K562 (cell line): ENCODE measurements at regions not wholly inside any gene's neighbourhood (a gene's known extent, or its start where the extent isn't known, plus 50 kb on each side); places are given as distances from the start of the nearest gene placed in this dataset.

Experiments
- ATAC-seq: fragments of 200-7000 bp; cut with Tn5 transposase; 3 replicates; pipeline ENCODE4 v1.9.1; 2020; ENCODE audit warnings: moderate library complexity
- BruUV-seq: library from RNA; stranded (reverse); fragments of 400-500 nt; replicated peaks from 2 replicates; lab custom pipeline; 2021; lab: Mats Ljungman, UMichigan
- CTCF ChIA-PET: fragments of 300-600 bp; formaldehyde crosslinking; extraction: SDS; loops from one replicate; lab custom pipeline; 2021; ENCODE audit warnings: low intra/inter-chr PET ratio; lab: Yijun Ruan, JAX
- POLR2A ChIA-PET: fragments of 300-600, 350-650 bp; sonication (Branson Sonifier 250); formaldehyde crosslinking; extraction: SDS; loops from one replicate; lab custom pipeline; 2021; ENCODE audit warnings: antibody characterized with exemption, inconsistent platforms; lab: Yijun Ruan, JAX
- DNase-seq, 4 experiments: peaks; one replicate each; pipeline versions ENCODE4 v3.0.0 to v3.0.0-alpha.2; 2011 to 2018; ENCODE audit warnings: low spot score in 3 of 4, mixed read lengths in 3 of 4; ENCODE audit errors: extremely low read depth in 1 of 4
- FAIRE-seq: peaks from 2 replicates; lab custom pipeline; 2011; peaks lifted over from hg19 to GRCh38; lab: Jason Lieb, UNC
- H2AFZ ChIP-seq: 2 replicates; pipeline ENCODE4 v1.6.0; 2011; ENCODE audit warnings: low read depth, low read length, control low read depth, inconsistent platforms
- H3K27ac ChIP-seq: fragments of 200-600 bp; 3 replicates; pipeline ENCODE4 v1.8.0; 2011; ENCODE audit warnings: low read depth, mild to moderate bottlenecking, control low read depth, inconsistent platforms, low read length, moderate library complexity, mixed read lengths; ENCODE audit errors: extremely low read depth
- H3K27me3 ChIP-seq, 2 experiments: fragments of 300-600 bp in 1 of 2; 2 replicates in 1 of 2; 3 replicates in 1 of 2; pipeline versions ENCODE4 v1.6.0 to v1.8.0; 2011; ENCODE audit warnings: inconsistent platforms in 2 of 2, low read length in 2 of 2, mild to moderate bottlenecking in 1 of 2, mixed read lengths in 1 of 2, moderate library complexity in 1 of 2; ENCODE audit not compliant: control insufficient read depth in 2 of 2, insufficient read depth in 2 of 2
- H3K36me3 ChIP-seq: fragments of 300-600 bp; 3 replicates; pipeline ENCODE4 v1.8.0; 2011; ENCODE audit warnings: mild to moderate bottlenecking, low read length, inconsistent platforms; ENCODE audit not compliant: control insufficient read depth, insufficient read depth
- H3K4me1 ChIP-seq, 2 experiments: fragments of 200-600 bp in 1 of 2; replicated peaks in 1 of 2; 2 replicates in 1 of 2; 3 replicates in 1 of 2; pipeline versions ENCODE4 v1.5.1 to v1.8.0; 2011; ENCODE audit warnings: inconsistent platforms in 2 of 2, low read length in 2 of 2, mild to moderate bottlenecking in 1 of 2, mixed read lengths in 1 of 2, moderate library complexity in 1 of 2; ENCODE audit not compliant: control insufficient read depth in 2 of 2, insufficient read depth in 2 of 2
- H3K4me2 ChIP-seq: 2 replicates; pipeline ENCODE4 v1.6.1; 2011; ENCODE audit warnings: low read length, control low read depth, inconsistent platforms, mixed read lengths; ENCODE audit not compliant: insufficient read depth
- H3K4me3 ChIP-seq: fragments of 200-600 bp; sonication (generic), shearing (Covaris generic); 2 replicates; pipeline ENCODE4 v1.5.1; 2016; ENCODE audit warnings: control low read depth, inconsistent platforms
- H3K79me2 ChIP-seq: fragments of 200-600 bp; 3 replicates; pipeline ENCODE4 v1.8.0; 2011; ENCODE audit warnings: low read length, inconsistent platforms; ENCODE audit not compliant: control insufficient read depth, insufficient read depth
- H3K9ac ChIP-seq, 2 experiments: 2 replicates each; pipeline versions ENCODE4 v1.6.0 to v1.6.1; 2011; ENCODE audit warnings: low read depth in 2 of 2, low read length in 2 of 2, control low read depth in 1 of 2, inconsistent platforms in 1 of 2, mild to moderate bottlenecking in 1 of 2, mixed read lengths in 1 of 2; ENCODE audit not compliant: insufficient read depth in 1 of 2
- H3K9me1 ChIP-seq: one replicate; pipeline ENCODE4 v1.6.0; 2011; ENCODE audit warnings: inconsistent platforms, mild to moderate bottlenecking, low read length, moderate library complexity; ENCODE audit not compliant: control insufficient read depth, insufficient read depth
- H3K9me3 ChIP-seq: replicated peaks from 2 replicates; pipeline ENCODE4 v1.5.1; 2011; ENCODE audit warnings: low read depth, low read length, inconsistent platforms; ENCODE audit not compliant: control insufficient read depth, insufficient read depth
- H4K20me1 ChIP-seq: replicated peaks from 2 replicates; pipeline ENCODE4 v1.6.1; 2011; ENCODE audit warnings: low read length, inconsistent platforms, mixed read lengths; ENCODE audit not compliant: control insufficient read depth, insufficient read depth
- ATF3 ChIP-seq, 2 experiments: fragments of 450-650 bp in 1 of 2; sonication (generic) in 1 of 2; formaldehyde crosslinking in 1 of 2; IDR thresholded peaks in 1 of 2; conservative IDR thresholded peaks in 1 of 2; 2 replicates each; pipeline versions ENCODE4 v1.6.1 to v1.8.1; 2016 to 2023; ENCODE audit warnings: mild to moderate bottlenecking in 2 of 2, moderate library complexity in 2 of 2, inconsistent platforms in 1 of 2, missing genetic modification reagents in 1 of 2
- CTBP1 ChIP-seq: fragments of 450-650 bp; IDR thresholded peaks from 2 replicates; pipeline ENCODE4 v1.6.1; 2016; ENCODE audit warnings: borderline replicate concordance
- CTCF ChIP-seq, 3 experiments: IDR thresholded peaks in 2 of 3; conservative IDR thresholded peaks in 1 of 3; 2 replicates each; pipeline ENCODE4 v1.5.1; 2011 to 2012; ENCODE audit warnings: low read length in 3 of 3, mild to moderate bottlenecking in 3 of 3, control low read depth in 2 of 3, improper control_type of control experiment in 1 of 3, inconsistent platforms in 1 of 3, low read depth in 1 of 3, mixed read lengths in 1 of 3, moderate library complexity in 1 of 3; ENCODE audit not compliant: insufficient read depth in 2 of 3
- FOS ChIP-seq: IDR thresholded peaks from 3 replicates; pipeline ENCODE4 v1.6.1; 2011; ENCODE audit not compliant: insufficient read length; ENCODE audit errors: extremely low read depth
- MBD2 ChIP-seq: sonication (generic); IDR thresholded peaks from 2 replicates; pipeline ENCODE4 v1.6.1; 2016; ENCODE audit warnings: low read depth, borderline replicate concordance
- MCM2 ChIP-seq: fragments of 450-650 bp; IDR thresholded peaks from 2 replicates; pipeline ENCODE4 v1.6.1; 2017; ENCODE audit warnings: low read depth, mild to moderate bottlenecking
- MEF2A ChIP-seq: IDR thresholded peaks from 2 replicates; pipeline ENCODE4 v1.6.1; 2011; ENCODE audit warnings: low read depth, mild to moderate bottlenecking, low read length, moderate library complexity; ENCODE audit not compliant: control insufficient read depth
- MEIS2 ChIP-seq: fragments of 450-650 bp; IDR thresholded peaks from 2 replicates; pipeline ENCODE4 v1.6.1; 2014; ENCODE audit warnings: mild to moderate bottlenecking; ENCODE audit not compliant: partially characterized antibody
- POLR2B ChIP-seq: fragments of 450-650 bp; IDR thresholded peaks from 2 replicates; pipeline ENCODE4 v1.6.1; 2018; ENCODE audit warnings: low read depth; ENCODE audit not compliant: partially characterized antibody
- PRMT5 ChIP-seq: sonication (generic); formaldehyde crosslinking; IDR thresholded peaks from 2 replicates; pipeline ENCODE4 v1.5.0; 2020; ENCODE audit warnings: missing genetic modification reagents
- RAD21 ChIP-seq, 2 experiments: fragments of 250-450 bp in 1 of 2; fragments of 450-650 bp in 1 of 2; sonication (Bioruptor Pico) in 1 of 2; formaldehyde crosslinking in 1 of 2; IDR thresholded peaks in 1 of 2; conservative IDR thresholded peaks in 1 of 2; 2 replicates each; pipeline versions ENCODE4 v1.4.0 to v1.8.0; 2020 to 2022; ENCODE audit warnings: mild to moderate bottlenecking in 2 of 2, moderate library complexity in 1 of 2
- SAFB ChIP-seq: fragments of 200-400 bp; formaldehyde crosslinking; IDR thresholded peaks from 2 replicates; pipeline ENCODE4 v1.6.1; 2017; ENCODE audit warnings: low read depth, low read length, borderline replicate concordance
- XRCC4 ChIP-seq: IDR thresholded peaks from one replicate; pipeline ENCODE4 v1.6.1; 2011; ENCODE audit not compliant: insufficient read depth, insufficient read length; ENCODE audit errors: extremely low read depth
- ZNF133 ChIP-seq: fragments of 250-450 bp; sonication (Bioruptor Pico); IDR thresholded peaks from 2 replicates; pipeline ENCODE4 v1.4.0; 2020; ENCODE audit warnings: mild to moderate bottlenecking
- ZNF316 ChIP-seq: fragments of 450-650 bp; IDR thresholded peaks from 2 replicates; pipeline ENCODE4 v1.6.1; 2016
- ZNF436 ChIP-seq: fragments of 250-450, 450-650 bp; sonication (Bioruptor Pico); formaldehyde crosslinking; IDR thresholded peaks from 2 replicates; pipeline ENCODE4 v1.7.0; 2020; ENCODE audit warnings: mild to moderate bottlenecking
- ZNF512 ChIP-seq: IDR thresholded peaks from 2 replicates; pipeline ENCODE4 v1.6.1; 2016; ENCODE audit warnings: missing genetic modification characterization, missing compliant biosample characterization
- ZNF644 ChIP-seq: fragments of 200-800 bp; sonication (Bioruptor generic); IDR thresholded peaks from 2 replicates; pipeline ENCODE4 v1.6.1; 2016; ENCODE audit warnings: low read depth, missing genetic modification characterization, missing compliant biosample characterization
- WGBS: fragments of 100-300 bp; shearing (Covaris generic); methylation state at CpG from one replicate; pipeline ENCODE4 v1.1.6; 2016; ENCODE audit warnings: low coverage, mixed read lengths; ENCODE audit not compliant: insufficient coverage; ENCODE audit errors: missing lambda C conversion rate; 5-methylcytosine and 5-hydroxymethylcytosine counted together
- in situ Hi-C: fragments of 300-500 bp; cut with MboI; formaldehyde crosslinking; loops from 4 replicates; pipeline ENCODE4 v1.15.0; 2018; ENCODE audit warnings: inconsistent platforms, mixed read lengths
- intact Hi-C: fragments of 100-400 bp; cut with micrococcal nuclease; formaldehyde crosslinking; loops from 2 replicates; pipeline ENCODE4 v1.14.2; 2022

GRCh38 chr12:38053113-38053512 is 263.5 kb upstream of the ALG10B start (continued):
- TF ChIP-seq CTBP1 (no peak), MEIS2 (no peak), MCM2 (no peak), POLR2B (no peak), ATF3 (IDR thresholded peaks at IDR 0.05) (no peak), ATF3 (CRISPR knock-in tag; conservative IDR thresholded peaks at IDR 0.05) (no peak), PRMT5 (CRISPR knock-in tag) (no peak), ZNF436 (CRISPR knock-in tag) (no peak), ZNF644 (tag) (no peak), FOS (no peak)

GRCh38 chr12:38053655-38054464 is 262.7 kb upstream of the ALG10B start:
- POLR2A ChIA-PET, result no interaction called here
- Histone ChIP-seq H4K20me1 (no peaks in the 10 kb centered on the region), H3K36me3 (no peaks in the 10 kb centered on the region), H3K9me1 (no peaks in the 10 kb centered on the region), H3K9ac (no peak overlapping the region), H3K79me2 (no peaks in the 10 kb centered on the region), H3K9me3 (no peaks in the 10 kb centered on the region), H3K27me3 (no peaks in the 10 kb centered on the region), H3K27ac (no peak overlapping the region), H3K4me3 (no peak overlapping the region), H3K4me2 (no peak overlapping the region), H2AFZ (no peak overlapping the region), H3K4me1 (no peaks in the 10 kb centered on the region)
- CTCF ChIA-PET, result no interaction called here
- WGBS, result 3% methylated on average over 29 of the region's 34 CpGs
- intact Hi-C loops, result loop anchor here (5.0 kb wide), 1 partner anchor 263 kb away; the partner anchor contains the start of gene ALG10B
- FAIRE-seq (no peak), ATAC-seq (peak; percentile 47), DNase-seq (peak; percentile 17 to 58 (median 20))
- in situ Hi-C loops, result no loop called here
- no TSS peak for BruUV-seq
- TF ChIP-seq MEF2A (no peak), XRCC4 (no peak), SAFB (no peak), RAD21 (CRISPR knock-in tag; conservative IDR thresholded peaks at IDR 0.05 in 1 of 2, IDR thresholded peaks at IDR 0.05 in 1 of 2) (peak in 1 of 2 experiments; percentile 49; a peak in 3 of 4 replicates), ZNF133 (no peak), MBD2 (no peak), ZNF316 (no peak), ZNF512 (tag) (no peak), CTCF (IDR thresholded peaks at IDR 0.05 in 2 of 3, conservative IDR thresholded peaks at IDR 0.05 in 1 of 3; ENCODE audit: insufficient read depth in 2 of 3, low read depth in 1 of 3, low read length in 3 of 3) (peak; percentile 32 to 40 (median 40); a peak in 4 of 6 replicates)
